Islet precursor cell (in vitro differentiated cells): ENCODE measurements at regions not wholly inside any gene's neighbourhood (a gene's known extent, or its start where the extent isn't known, plus 50 kb on each side); places are given as distances from the start of the nearest gene placed in this dataset.

Source experiments
- DNase-seq: peaks from one replicate; pipeline ENCODE4 v3.0.0-alpha.2; 2018

DNA sequence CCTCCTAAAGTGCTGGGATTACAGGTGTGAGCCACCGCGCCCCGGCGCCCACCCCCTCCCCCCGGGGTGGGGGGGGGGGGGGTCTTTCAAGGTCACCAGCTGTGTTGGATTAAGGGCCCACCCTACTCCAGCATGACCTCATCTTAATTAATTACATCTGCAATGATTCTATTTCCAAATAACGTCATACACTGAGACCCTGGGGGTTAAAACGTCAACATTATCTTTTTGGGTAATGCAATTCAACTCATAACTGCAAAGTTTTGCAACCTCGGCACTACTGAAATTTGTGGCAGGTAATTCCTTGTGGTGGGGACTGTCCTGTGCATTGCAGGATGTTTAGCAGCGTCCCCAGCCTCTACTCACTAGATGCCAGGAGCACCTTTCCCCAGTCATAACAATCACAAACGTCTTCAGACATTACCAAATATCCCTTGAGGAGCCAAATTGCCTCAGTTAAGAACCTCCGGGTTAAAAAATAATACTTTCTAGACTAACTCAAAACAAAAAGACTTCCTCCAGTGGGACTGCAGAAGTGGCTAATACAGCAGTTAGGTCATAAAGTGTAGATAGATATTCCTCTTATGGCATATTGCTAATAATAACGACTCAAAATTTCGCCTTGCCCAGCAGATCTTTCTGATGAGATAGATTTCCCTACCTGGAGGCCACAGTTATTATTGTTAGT is 233.0 kb upstream of the KAZN start:
- DNase-seq = no peak

DNA sequence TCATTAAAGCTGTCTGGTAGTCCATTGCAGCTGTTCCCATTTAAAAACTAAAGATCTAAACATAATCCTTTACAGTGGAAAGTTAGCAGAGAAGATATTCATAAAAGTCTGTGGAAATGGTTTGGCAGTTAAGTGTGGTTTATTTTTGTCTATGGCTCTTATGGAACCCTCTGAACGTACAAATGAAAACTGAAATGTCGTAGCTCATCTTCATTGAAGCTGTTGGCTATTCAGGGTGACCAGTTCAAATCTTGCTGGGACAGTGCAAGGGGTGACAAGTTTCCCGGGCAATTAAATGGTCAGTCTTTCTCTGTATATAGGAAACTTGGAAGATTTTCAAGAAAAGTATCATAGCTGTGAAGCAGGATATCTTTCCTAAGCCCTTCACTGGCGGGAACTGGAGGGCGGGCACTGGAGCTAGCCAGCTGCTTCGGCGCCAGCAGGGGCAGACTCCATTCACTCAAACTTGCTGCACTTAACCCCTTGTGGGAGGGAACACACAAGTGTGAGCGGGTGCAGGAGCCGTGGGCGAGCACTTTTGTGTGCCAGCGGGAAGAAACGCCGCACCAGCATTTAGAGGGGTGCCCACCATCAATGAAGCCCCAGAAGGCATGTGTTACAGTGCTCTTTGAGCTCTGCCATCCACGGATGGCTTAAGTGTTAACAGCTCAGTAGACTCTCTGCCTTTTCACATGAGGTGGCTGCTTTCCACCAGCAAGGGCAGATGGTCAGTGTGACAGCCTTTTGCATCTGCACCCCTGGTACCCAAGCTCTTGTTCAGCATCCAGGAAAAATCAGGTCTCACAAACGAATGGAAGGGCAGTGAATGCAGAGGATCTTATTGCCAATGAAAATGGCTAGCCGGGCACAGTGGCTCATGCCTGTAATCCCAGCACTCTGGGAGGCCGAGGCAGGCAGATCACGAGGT is 232.1 kb upstream of the KAZN start:
- DNase-seq = no peak

DNA sequence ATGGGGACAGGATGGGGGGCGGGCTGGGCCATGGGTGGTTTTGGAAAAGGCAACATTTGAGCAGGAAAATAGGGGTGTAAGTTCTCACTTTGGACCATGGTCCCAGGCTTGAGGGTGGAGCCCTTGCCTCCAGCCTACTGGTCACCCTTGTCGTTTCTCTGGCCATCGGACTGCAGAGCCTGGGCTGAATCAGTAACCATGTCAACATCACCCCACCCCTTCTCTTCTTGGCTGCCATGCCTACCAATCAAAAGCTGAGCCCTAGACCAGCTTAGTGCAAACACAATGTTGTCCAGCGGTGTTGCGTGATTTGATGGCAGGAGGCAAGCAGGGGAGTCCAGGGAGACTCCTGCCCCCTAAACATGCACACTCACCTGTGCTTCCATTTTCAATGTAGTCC is 231.0 kb upstream of the KAZN start:
- no peak for DNase-seq

DNA sequence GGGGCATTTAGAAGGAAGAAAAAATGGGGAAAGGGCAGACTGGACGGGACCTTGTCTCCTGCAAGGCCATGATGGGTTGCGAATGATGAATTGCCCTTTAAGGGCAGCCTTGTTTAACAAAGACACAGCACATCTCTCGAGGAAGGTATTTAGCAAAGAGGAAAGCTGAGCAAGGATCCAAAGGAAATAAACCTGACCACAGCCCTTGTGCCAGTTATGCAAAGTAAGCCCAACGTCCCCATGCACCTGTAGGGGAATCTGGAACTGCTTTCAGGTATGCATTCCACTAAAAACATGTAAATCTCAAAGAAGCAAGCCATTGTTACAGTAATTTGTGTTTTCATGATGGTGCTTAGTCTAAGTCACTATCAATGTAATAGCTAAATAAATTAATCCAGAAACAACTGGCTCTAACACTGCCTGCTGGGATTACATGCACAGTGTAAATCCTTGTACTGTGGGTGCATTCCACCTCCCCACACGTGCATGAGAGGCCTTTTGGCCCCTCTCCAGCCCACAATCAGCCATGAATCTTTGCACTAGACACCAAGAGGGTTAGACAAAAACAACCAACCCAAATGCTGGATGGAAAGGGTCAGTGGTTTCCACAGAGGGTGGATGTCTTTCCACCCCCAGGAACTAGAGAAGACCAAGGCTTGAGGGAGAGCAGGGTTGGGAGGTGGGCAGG is 228.8 kb upstream of the KAZN start:
- DNase-seq = no peak

DNA sequence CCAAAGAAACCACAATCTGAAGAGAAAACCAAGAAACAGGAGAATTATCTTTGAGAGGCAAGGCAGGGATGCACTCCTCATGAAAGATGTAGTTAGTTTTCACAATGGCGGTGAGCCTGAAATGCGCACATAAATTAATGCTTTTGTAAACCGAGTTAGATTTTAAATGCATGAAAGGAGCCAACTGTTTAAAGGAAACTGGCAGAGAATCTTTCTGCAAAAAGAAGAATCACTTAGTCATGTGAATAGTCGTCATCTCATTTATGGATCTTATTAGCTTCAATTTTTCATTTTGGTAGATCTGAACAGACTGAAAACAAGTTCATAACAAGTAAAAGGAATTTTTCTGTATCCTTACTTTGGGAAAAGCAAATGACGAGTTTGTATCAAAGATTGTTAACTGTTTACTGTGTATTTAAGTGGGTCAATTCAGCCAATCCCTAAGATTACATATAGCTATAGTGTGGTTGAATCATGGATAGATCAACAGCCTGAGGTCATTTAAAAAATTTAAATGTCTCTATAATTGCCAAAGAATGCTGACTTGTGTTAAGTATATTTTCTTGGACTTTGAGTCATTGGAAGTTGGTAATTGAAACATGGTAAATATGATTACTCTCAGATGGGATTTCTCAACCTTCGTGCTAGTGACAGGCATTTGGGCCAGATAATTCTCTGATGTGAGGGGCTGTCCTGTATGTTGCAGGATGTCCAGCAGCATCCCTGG is 226.6 kb upstream of the KAZN start:
- no peak for DNase-seq

DNA sequence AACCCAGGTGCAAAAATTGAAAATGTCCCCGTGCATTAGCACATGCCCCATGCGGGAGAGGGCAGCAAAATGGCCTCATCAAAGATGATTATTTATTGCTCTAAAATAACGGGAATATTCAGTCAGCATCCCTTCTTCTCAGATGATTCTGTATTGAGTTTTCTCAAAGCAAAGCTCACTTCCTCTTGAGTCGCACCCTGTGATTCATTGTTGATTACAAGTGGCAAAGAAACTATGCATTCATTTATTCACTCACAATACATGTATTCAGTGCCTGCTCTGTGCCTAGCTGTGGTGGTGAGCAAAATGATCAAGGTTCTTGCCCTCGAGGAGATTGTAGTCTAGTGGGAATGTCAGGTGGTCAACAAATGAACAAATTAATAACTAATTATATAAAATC is 226.0 kb upstream of the KAZN start:
- DNase-seq = no peak

DNA sequence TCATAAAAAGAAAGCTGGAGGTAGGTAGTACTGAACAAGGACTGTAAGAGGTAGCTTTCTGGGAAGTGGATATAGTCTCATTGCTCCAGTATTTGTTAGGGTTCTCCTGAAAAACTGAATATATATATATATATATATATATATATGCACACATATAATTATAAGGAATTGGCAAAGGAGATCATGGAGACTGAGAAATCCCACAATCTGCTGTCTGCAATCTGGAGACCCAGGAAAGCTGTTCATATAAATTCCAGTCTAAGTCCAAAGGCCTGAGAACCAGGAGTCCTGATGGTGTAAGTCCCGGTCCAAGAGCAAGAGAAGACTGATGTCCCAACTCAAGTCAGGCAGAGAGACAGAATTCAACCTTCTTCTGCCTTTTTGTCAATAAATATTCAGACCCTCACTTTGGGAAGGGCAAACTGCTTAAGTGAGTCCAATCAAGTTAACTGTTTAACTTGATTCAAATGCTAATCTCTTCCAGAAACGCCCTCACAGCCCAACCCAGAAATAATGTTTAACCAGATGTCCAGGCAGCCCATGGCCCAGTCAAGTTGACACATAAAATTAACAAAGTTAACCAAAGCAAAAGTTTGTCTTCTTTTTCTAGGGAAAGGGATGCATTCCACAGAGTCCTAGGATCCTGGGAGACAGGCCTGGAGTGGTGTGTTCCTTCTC is 225.3 kb upstream of the KAZN start:
- DNase-seq = no peak

DNA sequence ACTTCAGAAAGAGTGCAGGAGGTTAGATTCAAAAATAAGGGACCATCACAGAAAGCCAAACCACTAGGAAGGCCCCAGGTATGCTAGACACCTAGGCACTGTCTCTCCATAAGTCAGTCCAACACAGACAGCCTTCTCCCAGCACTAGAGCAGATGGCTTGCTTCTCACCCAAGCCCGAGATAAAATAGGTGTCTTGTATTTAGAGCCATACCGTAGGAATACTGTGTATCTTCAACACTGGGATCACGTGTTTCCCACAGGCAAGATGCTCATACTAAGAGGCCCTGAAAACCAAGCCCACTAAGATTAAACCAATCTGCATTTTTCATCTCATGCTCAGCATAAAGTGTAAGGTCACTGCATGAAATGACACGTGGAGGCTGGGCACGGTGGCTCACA is 223.3 kb upstream of the KAZN start:
- no peak for DNase-seq

DNA sequence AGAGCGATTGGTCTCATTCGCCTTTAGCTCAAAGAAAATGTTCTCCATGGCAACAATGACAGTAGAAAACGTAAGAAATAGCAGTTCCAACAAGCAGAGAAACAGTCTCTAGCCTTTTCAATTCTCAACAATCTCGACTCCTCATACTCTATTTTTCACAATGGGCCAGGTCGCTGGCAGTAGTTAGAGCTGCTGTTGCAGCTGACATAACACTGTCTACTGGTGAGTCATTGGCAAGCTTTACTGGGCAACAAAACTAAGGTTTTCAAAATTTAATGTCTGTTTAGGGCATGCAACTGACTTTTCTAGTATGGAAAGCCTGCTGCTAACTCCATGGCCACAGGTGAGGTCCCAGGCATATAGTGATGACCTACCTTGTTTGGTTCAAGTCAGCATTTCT is 221.1 kb upstream of the KAZN start:
- no peak for DNase-seq

DNA sequence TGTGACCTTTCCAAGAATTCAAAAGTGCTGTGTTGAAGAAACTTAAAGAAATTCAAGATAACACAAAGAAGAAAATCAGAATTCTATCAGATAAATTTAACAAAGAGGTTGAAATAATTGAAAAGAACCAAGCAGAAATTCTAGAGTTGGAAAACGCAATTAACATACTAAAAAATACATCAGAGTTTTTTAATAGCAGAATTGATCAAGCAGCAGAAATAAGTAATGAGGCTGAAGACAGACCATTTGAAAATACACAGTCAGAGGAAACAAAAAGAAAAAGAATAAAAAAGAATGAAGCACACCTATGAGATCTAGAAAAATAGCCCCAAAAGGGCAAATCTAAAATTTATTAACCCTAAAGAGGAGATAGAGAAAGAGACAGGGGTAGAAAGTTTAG is 218.1 kb upstream of the KAZN start:
- DNase-seq = no peak

DNA sequence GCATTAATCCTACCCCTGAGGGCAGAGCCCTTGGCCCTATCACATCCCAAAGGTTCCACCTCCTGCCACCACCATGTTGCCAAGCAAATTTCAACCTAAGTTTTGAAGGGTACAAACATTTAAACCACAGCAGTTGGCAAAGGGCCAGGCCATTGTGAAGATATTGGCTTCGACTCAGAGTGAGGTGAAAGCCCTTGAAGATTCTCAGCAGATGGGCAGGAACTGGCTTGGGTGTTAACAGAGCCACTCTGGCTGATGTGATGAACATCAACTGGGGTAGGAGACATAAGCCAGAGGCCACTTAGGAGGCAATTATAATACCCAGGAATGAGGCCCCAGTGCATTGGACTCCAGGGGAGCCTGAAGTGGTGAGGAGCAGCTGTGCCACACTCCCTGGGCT is 207.7 kb upstream of the KAZN start:
- DNase-seq = no peak

DNA sequence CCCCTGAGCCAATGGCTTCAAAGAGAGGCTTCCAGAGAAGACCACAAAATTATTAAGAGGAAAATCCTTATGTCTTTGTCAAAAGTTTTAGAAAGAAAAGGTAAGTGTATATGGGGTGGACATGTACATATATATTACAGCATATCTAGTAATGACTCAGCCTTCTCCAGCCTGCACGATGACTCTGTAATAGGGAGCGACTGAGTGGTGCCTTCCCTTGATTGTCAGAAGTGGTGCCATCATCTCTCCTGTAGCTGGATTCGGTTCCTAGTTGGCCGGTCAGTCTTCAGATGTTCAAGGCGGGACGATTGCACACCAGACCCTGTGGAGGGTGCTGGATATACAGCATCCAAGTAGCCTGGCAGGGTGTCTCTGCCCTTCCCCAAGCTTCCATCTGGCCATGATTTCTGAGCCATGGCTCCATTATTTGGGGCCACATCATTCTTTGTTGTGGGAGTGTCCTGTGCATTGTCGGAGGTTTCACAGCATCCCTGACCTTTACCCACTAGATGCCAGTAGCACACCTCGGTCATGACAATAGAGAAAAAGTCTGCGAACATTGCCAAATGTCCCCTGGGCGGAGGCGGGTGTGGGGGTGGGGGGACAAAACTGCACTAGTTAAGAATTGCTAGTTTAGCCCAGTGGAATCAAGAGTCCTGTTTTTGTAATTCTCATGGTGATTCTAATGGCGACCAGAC is 206.2 kb upstream of the KAZN start:
- DNase-seq = no peak

DNA sequence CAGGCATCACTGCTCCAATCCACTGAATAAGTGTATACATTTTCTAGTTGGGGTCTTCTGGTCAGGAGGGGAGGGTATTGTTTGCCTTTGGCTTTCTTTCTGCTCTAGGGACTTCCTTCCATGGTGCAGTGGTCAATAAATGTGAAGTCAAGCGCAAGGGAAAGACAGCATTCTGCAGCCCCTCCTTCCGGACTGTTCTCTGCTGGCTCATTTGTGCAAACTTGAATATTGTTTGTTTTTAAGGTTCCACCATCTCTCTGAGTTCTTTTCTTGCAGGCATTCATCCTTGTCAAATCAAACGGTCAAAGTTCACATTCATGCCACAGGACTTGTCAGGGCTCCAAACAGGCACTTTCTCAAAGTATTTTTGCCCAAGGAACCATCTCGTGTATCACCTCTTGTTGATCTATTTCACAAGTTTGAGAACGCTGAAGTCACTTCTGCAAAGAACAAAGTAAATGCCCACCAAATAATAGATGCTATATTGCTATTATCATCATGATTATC is 205.6 kb upstream of the KAZN start:
- DNase-seq = no peak

DNA sequence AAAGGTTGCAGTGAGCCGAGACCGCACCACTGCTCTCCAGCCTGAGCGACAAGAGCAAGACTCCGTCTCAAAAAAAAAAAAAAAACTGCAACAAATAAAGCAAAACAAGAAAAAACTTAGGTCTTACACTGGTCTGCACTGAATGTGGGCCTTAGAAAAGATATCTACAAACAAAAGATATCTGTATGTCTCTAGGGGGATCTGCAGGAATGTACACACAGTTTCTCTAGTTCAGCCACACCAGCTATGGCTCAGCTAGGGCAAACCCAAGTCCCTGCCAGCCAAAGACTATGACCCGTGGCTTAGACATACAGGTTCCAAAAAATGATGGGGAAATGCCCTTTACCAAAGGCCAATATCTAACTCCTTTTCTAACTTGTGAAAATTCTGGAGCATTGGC is 202.4 kb upstream of the KAZN start:
- no peak for DNase-seq

DNA sequence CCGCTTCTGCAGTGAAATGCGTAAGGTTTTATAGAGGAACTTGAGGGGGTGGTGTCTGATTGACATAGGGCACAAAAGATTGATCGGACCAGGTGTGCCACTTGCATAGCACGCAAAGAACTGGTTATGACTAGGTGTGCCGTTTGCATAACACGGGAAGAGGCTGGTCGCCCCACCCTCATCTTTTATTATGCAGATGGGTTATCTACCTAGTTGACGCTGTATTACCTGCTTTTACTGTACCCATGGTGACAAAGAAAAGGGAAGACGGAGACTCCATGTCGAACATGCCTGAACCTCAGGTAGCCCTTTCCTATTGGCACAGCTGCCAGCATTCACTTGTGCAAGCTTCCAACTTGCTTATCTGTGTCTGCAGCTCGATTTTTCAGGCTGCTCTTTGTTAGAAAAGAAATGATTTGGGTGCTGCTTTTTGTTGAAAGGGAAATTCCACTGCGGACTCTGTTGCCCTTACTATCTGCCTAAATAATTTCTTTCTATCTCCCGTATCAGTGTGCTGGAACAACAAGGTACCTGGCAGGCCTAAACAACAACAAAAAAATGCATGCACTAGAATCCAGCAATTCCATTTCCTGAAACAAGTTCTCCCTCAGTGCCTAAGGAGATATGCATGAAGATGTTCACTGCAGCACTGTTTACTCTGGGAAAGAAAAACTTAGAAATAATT is 194.4 kb upstream of the KAZN start:
- DNase-seq = no peak

DNA sequence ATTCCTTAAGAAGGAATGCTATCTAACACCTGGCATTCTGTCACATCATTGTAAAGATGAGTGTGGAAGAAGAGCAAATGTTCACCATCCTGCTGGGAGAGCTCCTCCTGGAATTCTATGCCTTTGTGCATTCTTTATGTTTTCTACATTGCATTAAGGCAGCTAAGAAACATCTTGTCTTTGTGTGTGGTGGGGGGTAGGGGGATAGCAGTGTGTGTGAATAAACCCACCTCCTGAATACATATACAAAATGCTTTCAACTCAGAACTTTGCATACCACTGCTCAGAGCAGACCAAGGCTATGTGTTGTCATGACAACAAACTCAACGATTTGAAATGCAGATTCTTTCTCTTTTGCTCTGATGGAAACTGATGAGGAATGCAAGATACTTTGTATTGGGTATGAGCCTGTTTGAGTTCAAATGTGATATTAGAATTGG is 193.6 kb upstream of the KAZN start:
- DNase-seq = no peak

DNA sequence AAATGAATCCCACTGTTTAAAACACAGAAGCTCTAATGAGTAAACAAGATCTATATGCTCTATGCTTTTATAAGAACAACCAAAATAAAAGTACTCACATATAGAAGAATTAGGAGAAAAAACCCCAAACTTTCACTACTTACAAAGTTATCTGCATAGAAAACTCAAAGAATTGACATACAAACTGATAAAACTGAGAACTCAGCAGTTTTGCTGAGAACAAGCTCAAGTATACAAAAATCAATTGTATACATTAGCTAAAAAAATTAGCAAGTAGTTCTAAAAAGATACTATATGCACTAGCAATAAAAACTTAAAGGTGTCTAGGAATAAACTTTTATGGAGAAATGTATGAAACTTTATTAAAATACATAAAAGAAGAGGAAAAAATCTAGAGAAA is 186.2 kb upstream of the KAZN start:
- DNase-seq = no peak

DNA sequence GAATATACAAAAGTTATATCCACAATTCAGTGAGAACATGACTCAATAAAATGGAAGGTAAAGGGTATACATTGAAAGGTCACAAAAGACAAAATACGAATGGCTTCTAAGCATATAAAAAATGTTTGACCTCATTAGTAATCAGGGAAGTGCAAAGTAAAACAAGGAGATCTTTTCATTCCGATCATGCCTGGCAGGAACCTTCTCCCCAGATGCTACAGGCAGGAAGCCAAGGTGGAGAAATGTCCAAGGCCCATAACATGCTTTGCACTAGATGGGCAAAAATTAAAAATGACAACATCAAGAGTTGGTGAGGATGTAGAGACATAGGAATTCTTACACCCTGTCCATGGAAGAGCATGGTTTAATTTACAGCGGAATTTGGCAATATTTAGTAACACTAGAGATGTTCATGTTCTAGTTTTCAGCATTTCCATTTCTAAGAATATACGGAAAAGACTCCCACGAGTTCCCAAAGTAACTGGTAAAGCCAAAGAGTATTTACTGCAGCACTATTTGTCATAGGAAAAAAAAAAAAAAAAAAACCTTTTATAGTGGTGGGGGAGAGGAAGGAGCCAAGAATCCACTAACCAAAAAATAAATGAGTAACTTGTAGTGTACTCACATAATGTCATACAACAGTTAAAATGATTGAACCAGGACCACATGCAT is 184.5 kb upstream of the KAZN start:
- no peak for DNase-seq

DNA sequence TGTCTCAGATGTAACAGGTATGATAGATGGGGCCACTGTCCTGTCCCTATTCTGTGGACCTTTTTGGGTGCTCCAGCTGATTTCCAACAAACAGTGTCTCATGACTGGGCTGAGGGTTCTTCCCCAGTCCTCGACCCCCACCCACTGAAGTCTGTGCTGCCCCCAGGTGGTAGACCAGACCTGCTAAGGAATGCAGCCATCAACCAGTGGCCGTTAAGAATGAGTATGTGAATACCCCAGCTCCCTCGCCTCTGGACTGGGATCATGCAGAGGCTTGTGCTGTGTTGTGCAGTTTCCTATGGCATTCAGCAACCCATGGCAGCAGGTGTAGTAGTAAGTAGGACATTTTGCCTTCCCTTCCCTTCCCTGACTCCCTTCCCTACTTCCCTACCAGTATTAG is 183.1 kb upstream of the KAZN start:
- peak; percentile 68 for DNase-seq

DNA sequence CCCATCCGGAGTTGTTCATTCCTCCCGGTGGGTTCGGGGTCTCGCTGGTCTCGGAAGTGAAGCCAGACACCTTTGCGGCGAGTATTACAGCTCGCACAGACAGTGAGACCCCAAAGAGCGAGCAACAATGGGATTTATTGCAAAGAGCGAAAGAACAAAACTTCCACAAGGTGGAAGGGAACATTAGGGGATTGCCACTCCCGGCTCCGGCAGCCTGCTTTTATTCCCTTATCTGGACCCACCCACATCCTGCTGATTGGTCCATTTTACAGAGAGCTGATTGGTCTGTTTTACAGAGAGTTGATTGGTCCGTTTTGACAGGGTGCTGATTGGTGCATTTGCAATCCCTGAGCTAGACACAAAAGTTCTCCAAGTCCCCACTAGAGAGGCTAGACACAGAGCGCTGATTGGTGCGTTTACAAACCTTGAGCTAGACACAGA is 178.7 kb upstream of the KAZN start:
- DNase-seq = peak; percentile 21
